Activated CD8-positive, alpha-beta T cell treated with anti-CD3 and anti-CD28 coated beads for 36 hours (primary cell): ENCODE measurements at regions not wholly inside any gene's neighbourhood (a gene's known extent, or its start where the extent isn't known, plus 50 kb on each side); places are given as distances from the start of the nearest gene placed in this dataset.
"Not testable (repeated sequence)": the region's sequence is repeated elsewhere in the genome, so short reads cannot be mapped to it uniquely, and the experiment has no call there.

Experiments used
- ATAC-seq: fragments of 200-7000 bp; cut with Tn5 transposase; one replicate; pipeline ENCODE4 v1.10.0; 2021; ENCODE audit warnings: mild to moderate bottlenecking, moderate library complexity
- CTCF ChIA-PET: fragments of 350-600 bp; sonication (Branson Sonifier 250); formaldehyde crosslinking; loops from one replicate; lab custom pipeline; 2021; ENCODE audit warnings: antibody characterized with exemption; lab: Charles Lee
- POLR2A ChIA-PET: fragments of 350-600 bp; sonication (Branson Sonifier 250); formaldehyde crosslinking; loops from one replicate; lab custom pipeline; 2021; ENCODE audit warnings: antibody characterized with exemption; lab: Charles Lee
- DNase-seq: peaks from one replicate; pipeline ENCODE4 v3.0.0-alpha.2; 2020
- H3K27ac Mint-ChIP-seq: one replicate; pipeline ENCODE4 v1.8.0; 2021; ENCODE audit warnings: mild to moderate bottlenecking, mixed read lengths
- H3K27me3 Mint-ChIP-seq: one replicate; pipeline ENCODE4 v1.8.0; 2021; ENCODE audit warnings: mixed read lengths
- H3K36me3 Mint-ChIP-seq: one replicate; pipeline ENCODE4 v1.8.0; 2021; ENCODE audit warnings: low read depth, mixed read lengths
- H3K4me1 Mint-ChIP-seq: one replicate; pipeline ENCODE4 v1.8.0; 2021; ENCODE audit warnings: low read depth, mixed read lengths
- H3K4me3 Mint-ChIP-seq: one replicate; pipeline ENCODE4 v1.8.0; 2021; ENCODE audit warnings: mild to moderate bottlenecking, moderate library complexity, mixed read lengths
- H3K9me3 Mint-ChIP-seq: one replicate; pipeline ENCODE4 v1.8.0; 2021; ENCODE audit warnings: mixed read lengths
- intact Hi-C: fragments of 100-400 bp; cut with micrococcal nuclease; formaldehyde crosslinking; loops from one replicate; pipeline ENCODE4 v1.10.0; 2022

DNA sequence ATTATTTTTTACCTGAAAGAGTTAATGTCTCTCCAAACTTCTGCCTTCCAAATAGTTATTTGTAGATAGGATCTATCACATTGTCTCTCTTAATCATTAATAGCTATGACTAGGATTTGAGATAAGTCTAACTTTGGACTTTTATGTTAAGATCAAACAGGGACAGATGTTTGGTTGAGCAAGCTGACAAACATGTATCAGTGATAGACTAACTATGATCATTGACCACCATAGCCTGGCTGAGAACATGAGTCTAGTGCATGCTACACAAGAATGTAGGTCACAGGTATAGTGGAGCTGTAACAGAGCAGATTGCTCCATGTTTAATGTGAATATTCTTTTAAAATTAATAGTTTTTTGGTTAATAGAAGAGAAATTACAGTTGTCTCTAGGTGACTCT, 52.0 kb downstream of the SYT15B start:
- H3K4me3 Mint-ChIP-seq, H3K9me3 Mint-ChIP-seq, H3K27ac Mint-ChIP-seq, H3K36me3 Mint-ChIP-seq, H3K27me3 Mint-ChIP-seq, POLR2A ChIA-PET, H3K4me1 Mint-ChIP-seq, intact Hi-C loops, CTCF ChIA-PET, ATAC-seq, DNase-seq: not testable (repeated sequence)

GRCh38 chr10:47710443-47710842, 52.9 kb downstream of the SYT15B start:
- H3K4me3 Mint-ChIP-seq, H3K27ac Mint-ChIP-seq, H3K9me3 Mint-ChIP-seq, POLR2A ChIA-PET, H3K36me3 Mint-ChIP-seq, H3K27me3 Mint-ChIP-seq, H3K4me1 Mint-ChIP-seq, ATAC-seq, CTCF ChIA-PET, DNase-seq, intact Hi-C loops: not testable (repeated sequence)

DNA sequence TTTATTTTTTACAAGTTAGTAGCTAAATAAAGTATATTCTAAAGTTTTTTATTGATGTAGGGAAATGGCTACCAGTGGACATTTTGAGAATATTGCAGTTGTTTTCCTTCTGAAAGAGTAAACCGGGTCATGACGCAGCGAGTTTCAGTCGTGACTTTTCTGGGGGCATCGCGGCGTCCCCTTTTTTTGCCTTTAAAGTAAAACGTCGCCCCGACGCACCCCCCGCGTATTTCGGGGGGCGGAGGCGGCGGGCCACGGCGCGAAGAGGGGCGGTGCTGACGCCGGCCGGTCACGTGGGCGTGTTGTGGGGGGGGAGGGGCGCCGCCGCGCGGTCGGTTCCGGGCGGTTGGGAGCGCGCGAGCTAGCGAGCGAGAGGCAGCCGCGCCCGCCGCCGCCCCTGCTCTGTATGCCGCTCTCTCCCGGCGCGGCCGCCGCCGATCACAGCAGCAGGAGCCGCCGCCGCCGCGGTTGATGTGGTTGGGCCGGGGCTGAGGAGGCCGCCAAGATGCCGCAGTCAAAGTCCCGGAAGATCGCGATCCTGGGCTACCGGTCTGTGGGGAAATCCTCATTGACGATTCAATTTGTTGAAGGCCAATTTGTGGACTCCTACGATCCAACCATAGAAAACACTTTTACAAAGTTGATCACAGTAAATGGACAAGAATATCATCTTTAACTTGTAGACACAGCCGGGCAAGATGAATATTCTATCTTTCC, 57.5 kb downstream of the SYT15B start:
- DNase-seq (peak; percentile 69), ATAC-seq (peak; percentile 99)
- H3K4me1 Mint-ChIP-seq, CTCF ChIA-PET, H3K36me3 Mint-ChIP-seq, POLR2A ChIA-PET, H3K27ac Mint-ChIP-seq, intact Hi-C loops, H3K27me3 Mint-ChIP-seq, H3K9me3 Mint-ChIP-seq: not testable (repeated sequence)
- peak overlapping the region; percentile 55 for H3K4me3 Mint-ChIP-seq

GRCh38 chr10:47701285-47701684, 62.1 kb downstream of the SYT15B start:
- DNase-seq, POLR2A ChIA-PET, intact Hi-C loops, H3K27me3 Mint-ChIP-seq, H3K36me3 Mint-ChIP-seq, CTCF ChIA-PET, H3K27ac Mint-ChIP-seq, H3K4me1 Mint-ChIP-seq, H3K4me3 Mint-ChIP-seq, ATAC-seq, H3K9me3 Mint-ChIP-seq: not testable (repeated sequence)

DNA sequence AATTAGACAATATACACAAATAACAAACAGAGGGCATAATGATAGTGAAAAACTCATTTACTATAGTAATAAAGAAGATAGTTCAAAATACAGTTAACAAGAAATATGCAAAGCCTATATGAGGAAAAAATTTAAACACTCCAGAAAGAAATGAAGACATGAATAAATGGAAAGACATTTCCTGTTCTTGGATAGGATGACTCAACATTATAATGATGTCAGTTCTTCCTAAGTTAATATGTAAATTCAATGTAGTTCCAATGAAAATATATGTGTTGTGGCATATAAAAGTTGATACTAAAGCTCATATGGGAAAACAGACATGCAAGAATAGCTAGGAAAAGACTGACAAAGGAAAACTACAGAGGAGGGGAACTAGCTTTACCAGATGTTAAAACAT, 63.5 kb downstream of the SYT15B start:
- POLR2A ChIA-PET, H3K27ac Mint-ChIP-seq, H3K4me3 Mint-ChIP-seq, CTCF ChIA-PET, intact Hi-C loops, ATAC-seq, DNase-seq, H3K9me3 Mint-ChIP-seq, H3K27me3 Mint-ChIP-seq, H3K4me1 Mint-ChIP-seq, H3K36me3 Mint-ChIP-seq: not testable (repeated sequence)

GRCh38 chr10:47696170-47696569, 67.2 kb downstream of the SYT15B start:
- H3K36me3 Mint-ChIP-seq, POLR2A ChIA-PET, CTCF ChIA-PET, H3K27ac Mint-ChIP-seq, H3K27me3 Mint-ChIP-seq, ATAC-seq, H3K4me3 Mint-ChIP-seq, H3K9me3 Mint-ChIP-seq, DNase-seq, H3K4me1 Mint-ChIP-seq, intact Hi-C loops: not testable (repeated sequence)

- intact Hi-C loops, H3K4me3 Mint-ChIP-seq, H3K9me3 Mint-ChIP-seq, CTCF ChIA-PET, H3K36me3 Mint-ChIP-seq, ATAC-seq, H3K27ac Mint-ChIP-seq, POLR2A ChIA-PET, H3K27me3 Mint-ChIP-seq, DNase-seq, H3K4me1 Mint-ChIP-seq: not testable (repeated sequence)
These were observed 68.2 kb downstream of the SYT15B start for GRCh38 chr10:47695149-47695548.

DNA sequence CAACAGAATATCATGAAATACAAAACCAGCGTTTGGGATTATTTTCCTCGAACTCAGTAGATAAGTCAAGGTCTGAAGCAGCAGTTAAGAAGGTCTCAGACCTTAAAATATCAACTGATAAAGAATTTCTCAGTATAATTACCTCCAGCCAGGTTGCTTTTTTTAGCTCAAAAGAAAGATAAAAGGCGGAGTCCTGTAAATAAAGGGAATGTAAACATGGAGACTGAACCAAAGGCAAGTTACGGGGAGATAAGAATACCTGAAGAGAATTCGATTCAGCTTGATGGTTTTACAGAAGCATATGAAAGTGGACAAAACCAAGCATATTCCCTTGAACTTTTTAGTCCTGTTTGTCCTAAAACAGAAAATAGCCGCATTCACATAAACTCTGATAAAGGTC, 73.1 kb downstream of the SYT15B start:
- H3K27ac Mint-ChIP-seq, intact Hi-C loops, ATAC-seq: not testable (repeated sequence)

GRCh38 chr10:47683826-47684475, 79.4 kb downstream of the SYT15B start:
- POLR2A ChIA-PET, H3K27ac Mint-ChIP-seq, ATAC-seq, DNase-seq, H3K4me3 Mint-ChIP-seq, H3K36me3 Mint-ChIP-seq, CTCF ChIA-PET, H3K4me1 Mint-ChIP-seq, H3K27me3 Mint-ChIP-seq, intact Hi-C loops, H3K9me3 Mint-ChIP-seq: not testable (repeated sequence)

More for the DNA sequence above, 73.1 kb downstream of the SYT15B start:
- H3K4me3 Mint-ChIP-seq, DNase-seq, POLR2A ChIA-PET, H3K36me3 Mint-ChIP-seq, CTCF ChIA-PET, H3K4me1 Mint-ChIP-seq, H3K27me3 Mint-ChIP-seq, H3K9me3 Mint-ChIP-seq: not testable (repeated sequence)

DNA sequence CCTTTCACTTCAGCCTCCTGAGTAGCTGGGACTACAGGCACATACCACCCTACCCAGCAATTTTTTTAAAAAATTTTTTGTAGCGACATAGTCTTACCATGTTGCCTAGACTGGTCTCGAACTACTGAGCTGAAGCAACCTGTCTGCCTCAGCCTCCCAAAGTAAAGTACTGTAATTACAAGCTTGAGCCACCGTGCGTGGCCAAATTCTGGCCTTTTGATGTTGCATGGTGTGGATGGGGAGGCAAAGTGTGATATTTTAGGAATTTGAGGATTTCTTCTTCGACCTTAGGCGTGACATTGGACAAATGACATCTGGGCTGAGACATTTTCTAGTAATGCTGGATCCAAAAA, 81.8 kb downstream of the SYT15B start:
- ATAC-seq, H3K27me3 Mint-ChIP-seq, H3K36me3 Mint-ChIP-seq, POLR2A ChIA-PET, DNase-seq, intact Hi-C loops, H3K4me3 Mint-ChIP-seq, H3K27ac Mint-ChIP-seq, H3K4me1 Mint-ChIP-seq, H3K9me3 Mint-ChIP-seq, CTCF ChIA-PET: not testable (repeated sequence)

DNA sequence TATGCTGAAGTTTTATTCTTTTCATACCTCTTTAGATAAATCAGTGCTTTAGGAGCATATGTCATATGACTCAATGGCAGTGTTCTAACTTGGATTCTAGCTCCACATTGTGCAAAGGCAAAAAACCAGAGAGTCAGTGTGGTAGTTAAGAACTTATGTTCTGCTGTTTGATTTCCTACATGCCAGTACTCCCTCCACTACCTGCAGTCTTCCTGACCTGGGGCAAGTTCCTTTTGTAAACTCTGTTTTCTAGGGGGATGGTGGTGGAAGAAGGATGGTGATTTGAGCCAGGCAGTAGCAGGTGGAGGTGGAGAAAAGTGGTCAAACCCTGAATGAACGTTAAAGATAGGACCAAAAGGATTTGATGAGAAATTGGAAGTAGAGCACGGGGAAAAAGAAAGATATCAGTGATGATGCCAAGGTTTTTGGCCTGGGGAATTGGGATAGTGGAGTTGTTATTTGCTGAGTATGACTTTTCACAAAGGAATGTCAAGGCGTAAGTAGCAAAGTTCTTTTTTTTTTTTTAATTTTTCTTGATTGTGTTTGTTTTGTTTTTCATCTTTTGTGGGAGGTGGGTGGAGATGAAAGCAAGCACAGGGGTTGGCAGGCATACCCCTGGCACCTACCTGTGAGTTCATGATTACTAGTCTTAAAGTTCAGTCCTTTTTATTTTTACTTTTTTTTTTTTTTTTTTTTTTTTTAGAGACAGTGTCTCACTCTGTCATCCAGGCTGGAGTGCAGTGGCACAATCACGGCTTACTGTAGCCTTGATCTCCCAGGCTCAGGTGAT, 82.3 kb downstream of the SYT15B start:
- intact Hi-C loops, ATAC-seq, H3K27ac Mint-ChIP-seq, H3K4me1 Mint-ChIP-seq, H3K36me3 Mint-ChIP-seq, CTCF ChIA-PET, H3K4me3 Mint-ChIP-seq, H3K9me3 Mint-ChIP-seq, H3K27me3 Mint-ChIP-seq, POLR2A ChIA-PET, DNase-seq: not testable (repeated sequence)

DNA sequence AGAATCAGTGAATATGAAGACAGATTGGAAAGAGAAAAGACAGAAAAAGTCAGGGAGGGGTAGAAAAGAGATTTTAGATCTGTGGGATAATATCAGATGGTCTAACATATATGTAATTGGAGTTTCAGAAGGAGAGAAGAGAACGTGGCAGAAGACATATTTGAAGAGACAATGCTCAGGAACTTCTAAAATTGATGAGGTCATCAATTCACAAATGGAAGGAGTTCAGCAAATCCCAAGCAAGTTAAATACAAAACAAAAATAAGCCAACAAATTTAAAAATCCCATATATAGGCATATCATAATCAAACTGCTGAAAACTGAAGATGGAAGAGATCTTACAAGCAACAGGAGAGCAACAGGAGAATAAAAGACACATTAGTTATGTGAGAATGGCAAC, 87.3 kb downstream of the SYT15B start:
- H3K9me3 Mint-ChIP-seq, H3K27ac Mint-ChIP-seq, H3K36me3 Mint-ChIP-seq, H3K4me3 Mint-ChIP-seq, H3K27me3 Mint-ChIP-seq, intact Hi-C loops, DNase-seq, H3K4me1 Mint-ChIP-seq, ATAC-seq, CTCF ChIA-PET: not testable (repeated sequence)
- POLR2A ChIA-PET = interaction anchor here (0.6 kb wide), 1 partner anchor 909 kb away, joined by 3 read pairs; no protein-coding TSS in a partner anchor
